A549 (cell line): ENCODE measurements at regions not wholly inside any gene's neighbourhood (a gene's known extent, or its start where the extent isn't known, plus 50 kb on each side); places are given as distances from the start of the nearest gene placed in this dataset.

Experiments used
- ATAC-seq, 2 experiments: fragments of 200-7000 bp in 1 of 2; fragments of >200 bp in 1 of 2; cut with Nextera tagmentation in 1 of 2; cut with Tn5 transposase in 1 of 2; 3 replicates each; pipeline versions ENCODE4 v1.8.0 to v1.9.1; 2018 to 2020; ENCODE audit warnings: mild to moderate bottlenecking in 1 of 2, moderate library complexity in 1 of 2
- CTCF ChIA-PET: fragments of 300-600 bp; sonication (Branson Sonifier 250); formaldehyde crosslinking; extraction: SDS; loops from one replicate; lab custom pipeline; 2021; ENCODE audit warnings: antibody characterized with exemption, inconsistent platforms; lab: Yijun Ruan, JAX
- POLR2A ChIA-PET: fragments of 350-600 bp; formaldehyde crosslinking; extraction: SDS; loops from one replicate; lab custom pipeline; 2021; ENCODE audit warnings: antibody characterized with exemption, inconsistent platforms; lab: Yijun Ruan, JAX
- DNase-seq, 2 experiments: peaks; one replicate each; pipeline versions ENCODE4 v3.0.0 to v3.0.0-alpha.2; 2011 to 2016; ENCODE audit warnings: low read depth in 1 of 2, low spot score in 1 of 2
- FAIRE-seq: peaks from 2 replicates; lab custom pipeline; 2011; peaks lifted over from hg19 to GRCh38; lab: Jason Lieb, UNC
- H3K27ac ChIP-seq, 2 experiments: fragments of >200 bp; sonication (Bioruptor Twin); formaldehyde crosslinking; 3 replicates each; pipeline ENCODE4 v1.5.1; 2016 to 2017
- H3K4me1 ChIP-seq: fragments of >200 bp; sonication (Bioruptor Twin); formaldehyde crosslinking; 3 replicates; pipeline ENCODE4 v1.6.1; 2016
- H3K4me2 ChIP-seq: fragments of >200 bp; sonication (Bioruptor Twin); formaldehyde crosslinking; 3 replicates; pipeline ENCODE4 v1.6.1; 2016
- H3K4me3 ChIP-seq: fragments of >200 bp; sonication (Bioruptor Twin); formaldehyde crosslinking; 3 replicates; pipeline ENCODE4 v1.5.1; 2016
- H3K9me3 ChIP-seq: fragments of >200 bp; sonication (Bioruptor Twin); formaldehyde crosslinking; 3 replicates; pipeline ENCODE4 v1.6.1; 2016
- ATOH8 ChIP-seq: fragments of 250-450 bp; sonication (Bioruptor Pico); IDR thresholded peaks from 2 replicates; pipeline ENCODE4 v1.5.0; 2020; ENCODE audit warnings: low read depth, mild to moderate bottlenecking, moderate library complexity
- CBX2 ChIP-seq: fragments of 200-600 bp; sonication (generic); IDR thresholded peaks from 2 replicates; pipeline ENCODE4 v1.6.1; 2016; ENCODE audit warnings: low read depth, mild to moderate bottlenecking, borderline replicate concordance
- CHD2 ChIP-seq: fragments of 150-350 bp; IDR thresholded peaks from 2 replicates; pipeline ENCODE4 v1.6.1; 2014; ENCODE audit warnings: low read length; ENCODE audit not compliant: partially characterized antibody
- EHMT2 ChIP-seq: fragments of 200-600 bp; sonication (generic); IDR thresholded peaks from 2 replicates; pipeline ENCODE4 v1.6.1; 2016; ENCODE audit warnings: antibody characterized with exemption, low read depth, mild to moderate bottlenecking, moderate library complexity
- EP300 ChIP-seq, 2 experiments: fragments of >200 bp; sonication (Bioruptor Twin); formaldehyde crosslinking; IDR thresholded peaks; 2 replicates in 1 of 2; 3 replicates in 1 of 2; pipeline ENCODE4 v1.6.1; 2016 to 2017
- ESRRA ChIP-seq: fragments of 150-350 bp; IDR thresholded peaks from 2 replicates; pipeline ENCODE4 v1.6.1; 2014; ENCODE audit warnings: mild to moderate bottlenecking, low read length, borderline replicate concordance
- FOSL2 ChIP-seq, 2 experiments: fragments of 450-650 bp in 1 of 2; fragments of >200 bp in 1 of 2; sonication (Bioruptor Twin) in 1 of 2; formaldehyde crosslinking; IDR thresholded peaks; 2 replicates each; pipeline versions ENCODE4 v1.5.0 to v1.6.1; 2016 to 2020; ENCODE audit warnings: mild to moderate bottlenecking in 1 of 2, moderate library complexity in 1 of 2
- FOXS1 ChIP-seq: fragments of 250-450 bp; sonication (Bioruptor Pico); IDR thresholded peaks from 2 replicates; pipeline ENCODE4 v1.5.0; 2020; ENCODE audit warnings: mild to moderate bottlenecking, moderate library complexity
- GATA3 ChIP-seq: IDR thresholded peaks from 2 replicates; pipeline ENCODE4 v1.6.1; 2012; ENCODE audit warnings: borderline replicate concordance
- HES2 ChIP-seq: fragments of >200 bp; sonication (Bioruptor Twin); formaldehyde crosslinking; IDR thresholded peaks from 2 replicates; pipeline ENCODE4 v1.6.1; 2016
- HOXA7 ChIP-seq: fragments of 250-450 bp; sonication (Bioruptor Pico); IDR thresholded peaks from 2 replicates; pipeline ENCODE4 v1.5.0; 2020; ENCODE audit warnings: mild to moderate bottlenecking, moderate library complexity
- HOXB13 ChIP-seq: fragments of 250-450 bp; sonication (Bioruptor Pico); IDR thresholded peaks from 2 replicates; pipeline ENCODE4 v1.5.0; 2020; ENCODE audit warnings: low read depth, mild to moderate bottlenecking, moderate library complexity
- JUN ChIP-seq, 2 experiments: fragments of >200 bp; sonication (Bioruptor Twin); formaldehyde crosslinking; IDR thresholded peaks; 2 replicates in 1 of 2; 3 replicates in 1 of 2; pipeline ENCODE4 v1.6.1; 2016 to 2017
- JUNB ChIP-seq: fragments of >200 bp; sonication (Bioruptor Twin); formaldehyde crosslinking; IDR thresholded peaks from 2 replicates; pipeline ENCODE4 v1.6.1; 2016
- KDM1A ChIP-seq: fragments of 200-600 bp; sonication (generic); IDR thresholded peaks from 2 replicates; pipeline ENCODE4 v1.6.1; 2016; ENCODE audit warnings: low read depth, mild to moderate bottlenecking
- KDM5A ChIP-seq: fragments of 200-600 bp; sonication (generic); IDR thresholded peaks from 2 replicates; pipeline ENCODE4 v1.6.1; 2016; ENCODE audit warnings: antibody characterized with exemption, mild to moderate bottlenecking
- MYC ChIP-seq: IDR thresholded peaks from 2 replicates; pipeline ENCODE4 v1.6.1; 2012; ENCODE audit warnings: mild to moderate bottlenecking, inconsistent platforms, low read length, improper control_type of control experiment, borderline replicate concordance
- NR3C1 ChIP-seq: fragments of >200 bp; sonication (Bioruptor Twin); formaldehyde crosslinking; IDR thresholded peaks from 3 replicates; pipeline ENCODE4 v1.6.1; 2017
- RCOR1 ChIP-seq: fragments of 150-350 bp; IDR thresholded peaks from 2 replicates; pipeline ENCODE4 v1.6.1; 2014; ENCODE audit warnings: antibody characterized with exemption, low read length, low read depth
- REST ChIP-seq: fragments of 200-600 bp; sonication (generic); IDR thresholded peaks from 2 replicates; pipeline ENCODE4 v1.6.1; 2016; ENCODE audit warnings: antibody characterized with exemption, mild to moderate bottlenecking, moderate library complexity
- RFX5 ChIP-seq: fragments of 450-650 bp; IDR thresholded peaks from 2 replicates; pipeline ENCODE4 v1.7.1; 2014; ENCODE audit warnings: antibody characterized with exemption, mild to moderate bottlenecking, moderate library complexity
- USF2 ChIP-seq: fragments of 450-650 bp; IDR thresholded peaks from 2 replicates; pipeline ENCODE4 v1.6.1; 2014; ENCODE audit warnings: antibody characterized with exemption
- ZNF302 ChIP-seq: fragments of 250-450 bp; sonication (Bioruptor Pico); IDR thresholded peaks from 2 replicates; pipeline ENCODE4 v1.9.0; 2021; ENCODE audit warnings: inconsistent platforms, mild to moderate bottlenecking, moderate library complexity
- WGBS: methylation state at CpG from one replicate; pipeline ENCODE4 v1.1.6; 2017; ENCODE audit errors: missing lambda C conversion rate; 5-methylcytosine and 5-hydroxymethylcytosine counted together

- H3K4me2 ChIP-seq: no peak overlapping the region
- ATAC-seq (no peak), FAIRE-seq (no peak), DNase-seq (no peak)
- no peak overlapping the region for H3K4me3 ChIP-seq
- POLR2A ChIA-PET: no interaction called here
- no peaks in the 10 kb centered on the region for H3K4me1 ChIP-seq
- CTCF ChIA-PET: no interaction called here
- TF ChIP-seq HOXB13 (no peak), NR3C1 (no peak), ESRRA (no peak), JUNB (no peak), FOSL2 (IDR thresholded peaks at IDR 0.05) (no peak), FOSL2 (CRISPR knock-in tag; IDR thresholded peaks at IDR 0.05) (no peak), CBX2 (no peak), FOXS1 (no peak), MYC (no peak), KDM5A (no peak), ATOH8 (CRISPR knock-in tag) (no peak), ZNF302 (no peak), HOXA7 (CRISPR knock-in tag) (no peak), RCOR1 (no peak), KDM1A (no peak), USF2 (no peak), CHD2 (no peak), GATA3 (no peak)
- TF ChIP-seq, all 56 proteins: peak for 0
- Histone ChIP-seq H3K27ac (no peak overlapping the region), H3K9me3 (no peaks in the 10 kb centered on the region)
- WGBS: 17% methylated on average over 5 of the region's 5 CpGs
Measured at GRCh38 chr15:95644100-95644875, 686.2 kb upstream of the NR2F2 start.

- TF ChIP-seq ESRRA: no peak
- no peak for TF ChIP-seq RFX5
- TF ChIP-seq HES2: no peak
- TF ChIP-seq HOXB13: no peak
- no peak for TF ChIP-seq CBX2
- TF ChIP-seq EHMT2: no peak
- TF ChIP-seq REST: no peak
- no peak for TF ChIP-seq JUN (IDR thresholded peaks at IDR 0.05)
- TF ChIP-seq EP300 (IDR thresholded peaks at IDR 0.05): no peak
- TF ChIP-seq HOXA7 (CRISPR knock-in tag): no peak
- H3K4me2 ChIP-seq: no peak overlapping the region
- H3K27ac ChIP-seq: no peak overlapping the region
- no peak for ATAC-seq
- H3K9me3 ChIP-seq: no peaks in the 10 kb centered on the region
- no peak for FAIRE-seq
- ChIA-PET CTCF (no interaction called here), POLR2A (no interaction called here)
- DNase-seq: no peak
- no peak overlapping the region for H3K4me3 ChIP-seq
- no peaks in the 10 kb centered on the region for H3K4me1 ChIP-seq
- WGBS: 31% methylated on average over 4 of the region's 4 CpGs
Measured at GRCh38 chr15:95645791-95646338, 684.6 kb upstream of the NR2F2 start.
